MM.1S (cell line): ENCODE measurements at regions not wholly inside any gene's neighbourhood (a gene's known extent, or its start where the extent isn't known, plus 50 kb on each side); places are given as distances from the start of the nearest gene placed in this dataset.

Experiments
- CTCF ChIP-seq: fragments of 300-600 bp; sonication (generic); IDR thresholded peaks from 2 replicates; pipeline ENCODE4 v1.5.1; 2016; ENCODE audit warnings: antibody characterized with exemption, low read length, mixed read lengths
- EZH2phosphoT487 ChIP-seq: fragments of 300-600 bp; sonication (generic); IDR thresholded peaks from 2 replicates; pipeline ENCODE4 v1.6.1; 2018; ENCODE audit warnings: antibody characterized with exemption, low read length

- TF ChIP-seq CTCF (no peak), EZH2phosphoT487 (no peak)
Measured at GRCh38 chr1:165116171-165116570, 240.3 kb downstream of the LMX1A start.
